HG03457 (cell line): ENCODE measurements at regions not wholly inside any gene's neighbourhood (a gene's known extent, or its start where the extent isn't known, plus 50 kb on each side); places are given as distances from the start of the nearest gene placed in this dataset.

ENCODE experiments used
- ATAC-seq: cut with Tn5 transposase; IDR thresholded peaks from one replicate; pipeline ENCODE4 v1.9.1; 2021; ENCODE audit warnings: moderate number of reproducible peaks; ENCODE audit not compliant: unreplicated experiment

- ATAC-seq = no peak
These were observed 174.1 kb upstream of the MCTP2 start for GRCh38 chr15:94057305-94057704.

- no peak for ATAC-seq
These were observed 175.0 kb upstream of the MCTP2 start for GRCh38 chr15:94056314-94056713.

GRCh38 chr15:94053626-94054025, 177.7 kb upstream of the MCTP2 start:
- no peak for ATAC-seq

- ATAC-seq = no peak
These were observed 178.7 kb upstream of the MCTP2 start for GRCh38 chr15:94052711-94053110.

- ATAC-seq = no peak
These were observed 183.8 kb upstream of the MCTP2 start for GRCh38 chr15:94047566-94047965.

GRCh38 chr15:94042180-94042928, 189.0 kb upstream of the MCTP2 start:
- no peak for ATAC-seq

- ATAC-seq = no peak
These were observed 189.6 kb upstream of the MCTP2 start for GRCh38 chr15:94041746-94042145.

- no peak for ATAC-seq
These were observed 190.7 kb upstream of the MCTP2 start for GRCh38 chr15:94040541-94041248.

- ATAC-seq = no peak
These were observed 195.2 kb upstream of the MCTP2 start for GRCh38 chr15:94036156-94036555.

- ATAC-seq = no peak
These were observed 197.7 kb upstream of the MCTP2 start for GRCh38 chr15:94033683-94034020.

- no peak for ATAC-seq
These were observed 198.2 kb upstream of the MCTP2 start for GRCh38 chr15:94033014-94033682.

GRCh38 chr15:94032571-94032970, 198.8 kb upstream of the MCTP2 start:
- ATAC-seq = no peak

GRCh38 chr15:94031072-94031471, 200.3 kb upstream of the MCTP2 start:
- no peak for ATAC-seq

GRCh38 chr15:94029495-94029894, 201.9 kb upstream of the MCTP2 start:
- no peak for ATAC-seq

- ATAC-seq = no peak
These were observed 202.6 kb upstream of the MCTP2 start for GRCh38 chr15:94028809-94029208.

GRCh38 chr15:94028121-94028520, 203.2 kb upstream of the MCTP2 start:
- no peak for ATAC-seq

- ATAC-seq = no peak
These were observed 203.8 kb upstream of the MCTP2 start for GRCh38 chr15:94027581-94027980.

- ATAC-seq = no peak
These were observed 204.7 kb upstream of the MCTP2 start for GRCh38 chr15:94026458-94027304.

- no peak for ATAC-seq
These were observed 207.8 kb upstream of the MCTP2 start for GRCh38 chr15:94023531-94023930.

GRCh38 chr15:94021621-94022320, 209.6 kb upstream of the MCTP2 start:
- ATAC-seq = no peak

- no peak for ATAC-seq
These were observed 212.3 kb upstream of the MCTP2 start for GRCh38 chr15:94019062-94019461.
